ENCODE measurements at regions not wholly inside any gene's neighbourhood (a gene's known extent, or its start where the extent isn't known, plus 50 kb on each side); places are given as distances from the start of the nearest gene placed in this dataset.

- Mint-ChIP-seq H3K4me1 (peaks cover 5% of the 10 kb centered on the region), H3K27me3 (ENCODE audit: insufficient read depth) (no peaks in the 10 kb centered on the region), H3K9me3 (peaks cover 25% of the 10 kb centered on the region), H3K27ac (no peak overlapping the region), H3K4me3 (no peak overlapping the region), H3K36me3 (ENCODE audit: low read depth) (peaks cover 7% of the 10 kb centered on the region)
- no peaks in the 10 kb centered on the region for H3K36me3 ChIP-seq (ENCODE audit: control insufficient read depth, insufficient read depth, low read length)
- no peak for DNase-seq
- no peak overlapping the region for H3K27ac ChIP-seq (ENCODE audit: low read depth, low read length)
- H3K27me3 ChIP-seq (ENCODE audit: control insufficient read depth, insufficient read depth, low read length, poor library complexity, severe bottlenecking) = no peaks in the 10 kb centered on the region
- no peak overlapping the region for H3K9ac ChIP-seq (ENCODE audit: extremely low read depth, low read length, poor library complexity, severe bottlenecking)
- WGBS, 2 experiments (ENCODE audit: insufficient coverage in 1 of 2, insufficient read length in 1 of 2) = 83 to 97% methylated on average over 1 to 2 of the region's 2 CpGs
- H3K4me3 ChIP-seq (ENCODE audit: low read length) = no peak overlapping the region
- TF ChIP-seq CTCF (conservative IDR thresholded peaks at IDR 0.05) = no peak
- peaks cover 24% of the 10 kb centered on the region for H3K9me3 ChIP-seq (ENCODE audit: control insufficient read depth, low read length)
- H3K4me1 ChIP-seq (ENCODE audit: control insufficient read depth, insufficient read depth, low read length) = peaks cover 5% of the 10 kb centered on the region
Measured at GRCh38 chr6:86448398-86448797, 488.9 kb upstream of the HTR1E start.

GRCh38 chr6:86440608-86441007, 496.7 kb upstream of the HTR1E start:
- Mint-ChIP-seq H3K9me3 (no peaks in the 10 kb centered on the region), H3K4me1 (peaks cover 8% of the 10 kb centered on the region), H3K27ac (no peak overlapping the region), H3K4me3 (no peak overlapping the region), H3K36me3 (ENCODE audit: low read depth) (no peaks in the 10 kb centered on the region), H3K27me3 (ENCODE audit: insufficient read depth) (no peaks in the 10 kb centered on the region)
- Histone ChIP-seq H3K4me3 (ENCODE audit: low read length) (no peak overlapping the region), H3K9ac (ENCODE audit: extremely low read depth, low read length, poor library complexity, severe bottlenecking) (no peak overlapping the region), H3K9me3 (ENCODE audit: control insufficient read depth, low read length) (no peaks in the 10 kb centered on the region), H3K36me3 (ENCODE audit: control insufficient read depth, insufficient read depth, low read length) (no peaks in the 10 kb centered on the region), H3K27me3 (ENCODE audit: control insufficient read depth, insufficient read depth, low read length, poor library complexity, severe bottlenecking) (no peaks in the 10 kb centered on the region), H3K4me1 (ENCODE audit: control insufficient read depth, insufficient read depth, low read length) (peaks cover 5% of the 10 kb centered on the region), H3K27ac (ENCODE audit: low read depth, low read length) (no peak overlapping the region)
- no peak for TF ChIP-seq CTCF (conservative IDR thresholded peaks at IDR 0.05)
- DNase-seq = no peak

- WGBS, 2 experiments (ENCODE audit: insufficient coverage in 1 of 2, insufficient read length in 1 of 2) = 86 to 100% methylated on average over 1 of the region's 1 CpG
- Histone ChIP-seq H3K9me3 (ENCODE audit: control insufficient read depth, low read length) (no peaks in the 10 kb centered on the region), H3K9ac (ENCODE audit: extremely low read depth, low read length, poor library complexity, severe bottlenecking) (no peak overlapping the region), H3K36me3 (ENCODE audit: control insufficient read depth, insufficient read depth, low read length) (no peaks in the 10 kb centered on the region), H3K27me3 (ENCODE audit: control insufficient read depth, insufficient read depth, low read length, poor library complexity, severe bottlenecking) (no peaks in the 10 kb centered on the region), H3K27ac (ENCODE audit: low read depth, low read length) (no peak overlapping the region), H3K4me3 (ENCODE audit: low read length) (no peak overlapping the region), H3K4me1 (ENCODE audit: control insufficient read depth, insufficient read depth, low read length) (no peaks in the 10 kb centered on the region)
- peaks cover 8% of the 10 kb centered on the region for H3K4me1 Mint-ChIP-seq
- H3K27ac Mint-ChIP-seq = no peak overlapping the region
- no peaks in the 10 kb centered on the region for H3K27me3 Mint-ChIP-seq (ENCODE audit: insufficient read depth)
- H3K4me3 Mint-ChIP-seq = no peak overlapping the region
- TF ChIP-seq CTCF (conservative IDR thresholded peaks at IDR 0.05) = no peak
- H3K9me3 Mint-ChIP-seq = no peaks in the 10 kb centered on the region
- no peak for DNase-seq
- no peaks in the 10 kb centered on the region for H3K36me3 Mint-ChIP-seq (ENCODE audit: low read depth)
Measured at GRCh38 chr6:86423571-86423970, 513.8 kb upstream of the HTR1E start.

Measured in endodermal cell (in vitro differentiated cells).